ENCODE measurements at regions not wholly inside any gene's neighbourhood (a gene's known extent, or its start where the extent isn't known, plus 50 kb on each side); places are given as distances from the start of the nearest gene placed in this dataset.

- TF ChIP-seq TAF1 (IDR thresholded peaks at IDR 0.05; ENCODE audit: borderline replicate concordance, insufficient read depth, low read length) (no peak), REST (IDR thresholded peaks at IDR 0.05; ENCODE audit: insufficient read depth in 1 of 2, low read depth in 2 of 2, low read length in 2 of 2) (no peak), SIN3A (IDR thresholded peaks at IDR 0.05; ENCODE audit: borderline replicate concordance, insufficient read depth, low read length) (no peak), POLR2AphosphoS5 (IDR thresholded peaks at IDR 0.05; ENCODE audit: low read depth, low read length) (no peak), FOXP2 (optimal IDR thresholded peaks at IDR 0.05; ENCODE audit: borderline replicate concordance, extremely low read depth, extremely low read length, insufficient read depth) (no peak)
These were observed 323.4 kb upstream of the UBE2E3 start for GRCh38 chr2:180657054-180657453.

- no peak for TF ChIP-seq REST (IDR thresholded peaks at IDR 0.05; ENCODE audit: insufficient read depth in 1 of 2, low read depth in 2 of 2, low read length in 2 of 2)
- TF ChIP-seq SIN3A (IDR thresholded peaks at IDR 0.05; ENCODE audit: borderline replicate concordance, insufficient read depth, low read length): no peak
- TF ChIP-seq POLR2AphosphoS5 (IDR thresholded peaks at IDR 0.05; ENCODE audit: low read depth, low read length): no peak
- no peak for TF ChIP-seq FOXP2 (optimal IDR thresholded peaks at IDR 0.05; ENCODE audit: borderline replicate concordance, extremely low read depth, extremely low read length, insufficient read depth)
- no peak for TF ChIP-seq TAF1 (IDR thresholded peaks at IDR 0.05; ENCODE audit: borderline replicate concordance, insufficient read depth, low read length)
These were observed 324.0 kb upstream of the UBE2E3 start for GRCh38 chr2:180656455-180656847.

GRCh38 chr2:180655842-180656454 lies 324.5 kb upstream of the UBE2E3 start:
- TF ChIP-seq SIN3A (IDR thresholded peaks at IDR 0.05; ENCODE audit: borderline replicate concordance, insufficient read depth, low read length) (no peak), POLR2AphosphoS5 (IDR thresholded peaks at IDR 0.05; ENCODE audit: low read depth, low read length) (no peak), TAF1 (IDR thresholded peaks at IDR 0.05; ENCODE audit: borderline replicate concordance, insufficient read depth, low read length) (no peak), REST (IDR thresholded peaks at IDR 0.05; ENCODE audit: insufficient read depth in 1 of 2, low read depth in 2 of 2, low read length in 2 of 2) (no peak), FOXP2 (optimal IDR thresholded peaks at IDR 0.05; ENCODE audit: borderline replicate concordance, extremely low read depth, extremely low read length, insufficient read depth) (no peak)

- no peak for TF ChIP-seq FOXP2 (optimal IDR thresholded peaks at IDR 0.05; ENCODE audit: borderline replicate concordance, extremely low read depth, extremely low read length, insufficient read depth)
- no peak for TF ChIP-seq POLR2AphosphoS5 (IDR thresholded peaks at IDR 0.05; ENCODE audit: low read depth, low read length)
- TF ChIP-seq SIN3A (IDR thresholded peaks at IDR 0.05; ENCODE audit: borderline replicate concordance, insufficient read depth, low read length): no peak
- no peak for TF ChIP-seq TAF1 (IDR thresholded peaks at IDR 0.05; ENCODE audit: borderline replicate concordance, insufficient read depth, low read length)
- TF ChIP-seq REST (IDR thresholded peaks at IDR 0.05; ENCODE audit: insufficient read depth in 1 of 2, low read depth in 2 of 2, low read length in 2 of 2): no peak
These were observed 325.0 kb upstream of the UBE2E3 start for GRCh38 chr2:180655393-180655792.
